Activated naive CD8-positive, alpha-beta T cell treated with anti-CD3 and anti-CD28 coated beads, Interleukin-2, amount 10 ng/mL, durations not matched to agents 7 days and 5 days (primary cell): ENCODE measurements at regions not wholly inside any gene's neighbourhood (a gene's known extent, or its start where the extent isn't known, plus 50 kb on each side); places are given as distances from the start of the nearest gene placed in this dataset.

Experiments used
- ATAC-seq: fragments of 150-1000 bp; cut with Tn5 transposase; one replicate; pipeline ENCODE4 v1.10.0; 2021; ENCODE audit warnings: low read depth, moderate library complexity
- POLR2A ChIA-PET: fragments of 350-600 bp; sonication (Branson Sonifier 250); formaldehyde crosslinking; loops from one replicate; lab custom pipeline; 2021; ENCODE audit warnings: antibody characterized with exemption; lab: Charles Lee
- DNase-seq: peaks from one replicate; pipeline ENCODE4 v3.0.0; 2021
- H3K27ac Mint-ChIP-seq: one replicate; pipeline ENCODE4 v1.8.0; 2022; ENCODE audit warnings: mild to moderate bottlenecking, mixed read lengths
- H3K27me3 Mint-ChIP-seq: one replicate; pipeline ENCODE4 v1.8.0; 2022; ENCODE audit warnings: mild to moderate bottlenecking, moderate library complexity, mixed read lengths
- H3K36me3 Mint-ChIP-seq: one replicate; pipeline ENCODE4 v1.8.0; 2021; ENCODE audit warnings: mild to moderate bottlenecking, mixed read lengths
- H3K4me1 Mint-ChIP-seq: one replicate; pipeline ENCODE4 v1.8.0; 2021; ENCODE audit warnings: mixed read lengths
- H3K4me3 Mint-ChIP-seq: one replicate; pipeline ENCODE4 v1.8.0; 2022; ENCODE audit warnings: mild to moderate bottlenecking, moderate library complexity, mixed read lengths
- H3K9me3 Mint-ChIP-seq: one replicate; pipeline ENCODE4 v1.8.0; 2021; ENCODE audit warnings: mixed read lengths

GRCh38 chr15:72978223-72978622, 74.0 kb upstream of the NEO1 start:
- POLR2A ChIA-PET = no interaction called here
- no peak overlapping the region for H3K27ac Mint-ChIP-seq
- H3K4me3 Mint-ChIP-seq = no peak overlapping the region
- H3K27me3 Mint-ChIP-seq = peaks cover 23% of the 10 kb centered on the region
- no peaks in the 10 kb centered on the region for H3K36me3 Mint-ChIP-seq
- DNase-seq (no peak), ATAC-seq (no peak)
- no peaks in the 10 kb centered on the region for H3K4me1 Mint-ChIP-seq
- no peaks in the 10 kb centered on the region for H3K9me3 Mint-ChIP-seq

- Mint-ChIP-seq H3K4me3 (no peak overlapping the region), H3K36me3 (no peaks in the 10 kb centered on the region), H3K4me1 (no peaks in the 10 kb centered on the region), H3K9me3 (no peaks in the 10 kb centered on the region), H3K27me3 (peaks cover 38% of the 10 kb centered on the region), H3K27ac (no peak overlapping the region)
- DNase-seq (no peak), ATAC-seq (no peak)
- POLR2A ChIA-PET = no interaction called here
Observed at GRCh38 chr15:72972362-72972761, 79.9 kb upstream of the NEO1 start.

- Mint-ChIP-seq H3K27ac (no peak overlapping the region), H3K4me1 (no peaks in the 10 kb centered on the region), H3K27me3 (peaks cover 37% of the 10 kb centered on the region), H3K9me3 (no peaks in the 10 kb centered on the region), H3K36me3 (no peaks in the 10 kb centered on the region), H3K4me3 (no peak overlapping the region)
- POLR2A ChIA-PET = no interaction called here
- ATAC-seq (no peak), DNase-seq (no peak)
Observed at GRCh38 chr15:72971766-72972165, 80.5 kb upstream of the NEO1 start.

- Mint-ChIP-seq H3K4me1 (no peaks in the 10 kb centered on the region), H3K4me3 (no peak overlapping the region), H3K27ac (no peak overlapping the region), H3K27me3 (peaks cover 37% of the 10 kb centered on the region), H3K36me3 (no peaks in the 10 kb centered on the region), H3K9me3 (no peaks in the 10 kb centered on the region)
- POLR2A ChIA-PET = no interaction called here
- DNase-seq = no peak
- ATAC-seq = no peak
Observed at GRCh38 chr15:72970933-72971760, 81.1 kb upstream of the NEO1 start.

GRCh38 chr15:72968531-72968922, 83.7 kb upstream of the NEO1 start:
- ATAC-seq = no peak
- DNase-seq = no peak
- peaks cover 36% of the 10 kb centered on the region for H3K27me3 Mint-ChIP-seq
- H3K9me3 Mint-ChIP-seq = no peaks in the 10 kb centered on the region
- H3K27ac Mint-ChIP-seq = no peak overlapping the region
- no peak overlapping the region for H3K4me3 Mint-ChIP-seq
- no peaks in the 10 kb centered on the region for H3K4me1 Mint-ChIP-seq
- no peaks in the 10 kb centered on the region for H3K36me3 Mint-ChIP-seq
- POLR2A ChIA-PET = no interaction called here

- Mint-ChIP-seq H3K9me3 (no peaks in the 10 kb centered on the region), H3K36me3 (no peaks in the 10 kb centered on the region), H3K27me3 (peaks cover 34% of the 10 kb centered on the region), H3K4me1 (no peaks in the 10 kb centered on the region), H3K27ac (no peak overlapping the region), H3K4me3 (no peak overlapping the region)
- ATAC-seq = no peak
- no peak for DNase-seq
- POLR2A ChIA-PET = no interaction called here
Observed at GRCh38 chr15:72967811-72968530, 84.3 kb upstream of the NEO1 start.

- ATAC-seq (no peak), DNase-seq (no peak)
- H3K27me3 Mint-ChIP-seq = peaks cover 32% of the 10 kb centered on the region
- H3K9me3 Mint-ChIP-seq = peaks cover 2% of the 10 kb centered on the region
- H3K4me3 Mint-ChIP-seq = no peak overlapping the region
- H3K36me3 Mint-ChIP-seq = no peaks in the 10 kb centered on the region
- no peaks in the 10 kb centered on the region for H3K4me1 Mint-ChIP-seq
- POLR2A ChIA-PET = no interaction called here
- no peak overlapping the region for H3K27ac Mint-ChIP-seq
Observed at GRCh38 chr15:72967397-72967796, 84.9 kb upstream of the NEO1 start.

GRCh38 chr15:72966641-72967040, 85.6 kb upstream of the NEO1 start:
- POLR2A ChIA-PET = no interaction called here
- H3K27ac Mint-ChIP-seq = no peak overlapping the region
- H3K9me3 Mint-ChIP-seq = peaks cover 2% of the 10 kb centered on the region
- DNase-seq (no peak), ATAC-seq (no peak)
- no peak overlapping the region for H3K4me3 Mint-ChIP-seq
- H3K27me3 Mint-ChIP-seq = peaks cover 25% of the 10 kb centered on the region
- H3K4me1 Mint-ChIP-seq = peaks cover 6% of the 10 kb centered on the region
- no peaks in the 10 kb centered on the region for H3K36me3 Mint-ChIP-seq

- DNase-seq = no peak
- no peaks in the 10 kb centered on the region for H3K36me3 Mint-ChIP-seq
- peaks cover 16% of the 10 kb centered on the region for H3K27me3 Mint-ChIP-seq
- POLR2A ChIA-PET = no interaction called here
- peaks cover 2% of the 10 kb centered on the region for H3K9me3 Mint-ChIP-seq
- no peak for ATAC-seq
- no peak overlapping the region for H3K4me3 Mint-ChIP-seq
- H3K27ac Mint-ChIP-seq = no peak overlapping the region
- peaks cover 6% of the 10 kb centered on the region for H3K4me1 Mint-ChIP-seq
Observed at GRCh38 chr15:72965671-72966070, 86.6 kb upstream of the NEO1 start.

GRCh38 chr15:72964542-72964941, 87.7 kb upstream of the NEO1 start:
- H3K4me3 Mint-ChIP-seq = no peak overlapping the region
- ATAC-seq = no peak
- DNase-seq = no peak
- POLR2A ChIA-PET = no interaction called here
- no peak overlapping the region for H3K27ac Mint-ChIP-seq
- H3K4me1 Mint-ChIP-seq = peaks cover 6% of the 10 kb centered on the region
- peaks cover 2% of the 10 kb centered on the region for H3K9me3 Mint-ChIP-seq
- H3K27me3 Mint-ChIP-seq = peaks cover 11% of the 10 kb centered on the region
- H3K36me3 Mint-ChIP-seq = no peaks in the 10 kb centered on the region

- no peak for DNase-seq
- POLR2A ChIA-PET = no interaction called here
- Mint-ChIP-seq H3K9me3 (peaks cover 2% of the 10 kb centered on the region), H3K36me3 (no peaks in the 10 kb centered on the region), H3K4me1 (peaks cover 6% of the 10 kb centered on the region), H3K4me3 (no peak overlapping the region), H3K27me3 (peaks cover 8% of the 10 kb centered on the region), H3K27ac (no peak overlapping the region)
- ATAC-seq = no peak
Observed at GRCh38 chr15:72964135-72964534, 88.1 kb upstream of the NEO1 start.

GRCh38 chr15:72962054-72962702, 90.1 kb upstream of the NEO1 start:
- Mint-ChIP-seq H3K27me3 (peaks cover 8% of the 10 kb centered on the region), H3K4me3 (no peak overlapping the region), H3K36me3 (no peaks in the 10 kb centered on the region), H3K27ac (no peak overlapping the region), H3K9me3 (peaks cover 2% of the 10 kb centered on the region), H3K4me1 (peaks cover 6% of the 10 kb centered on the region)
- no peak for ATAC-seq
- no peak for DNase-seq
- POLR2A ChIA-PET = no interaction called here

GRCh38 chr15:72961346-72961745, 90.9 kb upstream of the NEO1 start:
- peaks cover 2% of the 10 kb centered on the region for H3K9me3 Mint-ChIP-seq
- ATAC-seq = no peak

GRCh38 chr15:72958634-72959033, 93.6 kb upstream of the NEO1 start:
- H3K36me3 Mint-ChIP-seq = no peaks in the 10 kb centered on the region
- H3K4me3 Mint-ChIP-seq = no peak overlapping the region
- POLR2A ChIA-PET = no interaction called here
- H3K27me3 Mint-ChIP-seq = peaks cover 8% of the 10 kb centered on the region
- peaks cover 2% of the 10 kb centered on the region for H3K9me3 Mint-ChIP-seq
- ATAC-seq = no peak
- DNase-seq = no peak
- peaks cover 6% of the 10 kb centered on the region for H3K4me1 Mint-ChIP-seq
- no peak overlapping the region for H3K27ac Mint-ChIP-seq

More at GRCh38 chr15:72961346-72961745, 90.9 kb upstream of the NEO1 start:
- Mint-ChIP-seq H3K27me3 (peaks cover 8% of the 10 kb centered on the region), H3K27ac (no peak overlapping the region), H3K4me1 (peaks cover 6% of the 10 kb centered on the region), H3K36me3 (no peaks in the 10 kb centered on the region), H3K4me3 (no peak overlapping the region)
- POLR2A ChIA-PET = no interaction called here
- no peak for DNase-seq
